HCT116 (cell line): ENCODE measurements at regions not wholly inside any gene's neighbourhood (a gene's known extent, or its start where the extent isn't known, plus 50 kb on each side); places are given as distances from the start of the nearest gene placed in this dataset.
"Not testable (repeated sequence)": the region's sequence is repeated elsewhere in the genome, so short reads cannot be mapped to it uniquely, and the experiment has no call there.

ENCODE experiments used
- ATAC-seq: fragments of 200-7000 bp; cut with Tn5 transposase; 2 replicates; pipeline ENCODE4 v1.9.1; 2020; ENCODE audit warnings: mild to moderate bottlenecking, moderate library complexity
- BruUV-seq: library from RNA; stranded (reverse); fragments of 400-500 nt; replicated peaks from 2 replicates; lab custom pipeline; 2021; lab: Mats Ljungman, UMichigan
- CTCF ChIA-PET: fragments of 300-600 bp; sonication (Branson Sonifier 250); formaldehyde crosslinking; loops from one replicate; lab custom pipeline; 2021; ENCODE audit warnings: antibody characterized with exemption; lab: Charles Lee
- POLR2A ChIA-PET: fragments of 300-600, 350-600 bp; sonication (Branson Sonifier 250); formaldehyde crosslinking; loops from one replicate; lab custom pipeline; 2021; ENCODE audit warnings: antibody characterized with exemption; lab: Charles Lee
- RAD21 ChIA-PET, 2 experiments: fragments of 300-600 bp; sonication (Branson Sonifier 250); formaldehyde crosslinking; loops; one replicate each; lab custom pipeline; 2023; ENCODE audit warnings: low total read pairs in 2 of 2; ENCODE audit not compliant: uncharacterized antibody in 2 of 2, unreplicated experiment in 2 of 2, low non-redundant PET in 1 of 2; lab: Charles Lee
- DNase-seq: peaks from one replicate; pipeline ENCODE4 v3.0.0-alpha.2; 2010; ENCODE audit warnings: low read depth, low spot score
- H2AFZ ChIP-seq: fragments of 200-600 bp; shearing (Covaris generic), sonication (generic); 2 replicates; pipeline ENCODE4 v1.6.1; 2017; ENCODE audit warnings: low read depth, mixed run types, mixed read lengths, antibody characterized with exemption, low read length; ENCODE audit not compliant: poor library complexity, severe bottlenecking
- H3K27ac ChIP-seq: 2 replicates; pipeline ENCODE4 v1.5.1; 2012; ENCODE audit warnings: low read depth, low read length
- H3K27me3 ChIP-seq: fragments of 200-600 bp; sonication (generic); 2 replicates; pipeline ENCODE4 v1.6.1; 2016; ENCODE audit warnings: mixed run types, low read length, mixed read lengths; ENCODE audit not compliant: insufficient read depth
- H3K36me3 ChIP-seq, 2 experiments: fragments of 200-500 bp in 1 of 2; fragments of 200-600 bp in 1 of 2; sonication (Bioruptor generic) in 1 of 2; sonication (generic) in 1 of 2; 2 replicates each; pipeline versions ENCODE4 v1.5.1 to v1.6.1; 2014 to 2016; ENCODE audit warnings: low read length in 2 of 2, inconsistent platforms in 1 of 2, mixed read lengths in 1 of 2, mixed run types in 1 of 2; ENCODE audit not compliant: insufficient read depth in 2 of 2, control insufficient read depth in 1 of 2
- H3K4me1 ChIP-seq, 2 experiments: fragments of 200-600 bp in 1 of 2; sonication (generic) in 1 of 2; 2 replicates each; pipeline versions ENCODE4 v1.5.1 to v1.6.1; 2012 to 2017; ENCODE audit warnings: low read length in 2 of 2, inconsistent platforms in 1 of 2, mild to moderate bottlenecking in 1 of 2, mixed read lengths in 1 of 2, mixed run types in 1 of 2, moderate library complexity in 1 of 2; ENCODE audit not compliant: insufficient read depth in 2 of 2, control insufficient read depth in 1 of 2
- H3K4me2 ChIP-seq: fragments of 200-600 bp; sonication (generic); 2 replicates; pipeline ENCODE4 v1.6.1; 2017; ENCODE audit warnings: mixed run types, low read length, mixed read lengths
- H3K4me3 ChIP-seq, 2 experiments: fragments of 200-600 bp in 1 of 2; sonication (generic) in 1 of 2; replicated peaks in 1 of 2; 2 replicates each; pipeline ENCODE4 v1.5.1; 2011 to 2016; ENCODE audit warnings: low read length in 2 of 2, control low read depth in 1 of 2, low read depth in 1 of 2, mild to moderate bottlenecking in 1 of 2, mixed read lengths in 1 of 2, mixed run types in 1 of 2
- H3K79me2 ChIP-seq: fragments of 200-600 bp; sonication (generic); 2 replicates; pipeline ENCODE4 v1.6.1; 2017; ENCODE audit warnings: mild to moderate bottlenecking, mixed run types, low read length, moderate library complexity, mixed read lengths; ENCODE audit not compliant: insufficient read depth
- H3K9ac ChIP-seq: fragments of 200-600 bp; sonication (generic); 2 replicates; pipeline ENCODE4 v1.6.1; 2016; ENCODE audit warnings: low read length, mixed read lengths
- H3K9me2 ChIP-seq: fragments of 200-600 bp; sonication (generic), shearing (Covaris generic); 2 replicates; pipeline ENCODE4 v1.6.1; 2017; ENCODE audit warnings: mixed run types, mild to moderate bottlenecking, moderate library complexity; ENCODE audit not compliant: insufficient read depth
- H3K9me3 ChIP-seq, 2 experiments: fragments of 200-500 bp in 1 of 2; fragments of 200-600 bp in 1 of 2; sonication (Bioruptor generic) in 1 of 2; sonication (generic) in 1 of 2; 2 replicates each; pipeline ENCODE4 v1.6.1; 2014 to 2017; ENCODE audit warnings: low read length in 2 of 2, mixed read lengths in 2 of 2, inconsistent platforms in 1 of 2, low read depth in 1 of 2, mild to moderate bottlenecking in 1 of 2, mixed run types in 1 of 2, moderate library complexity in 1 of 2; ENCODE audit not compliant: control insufficient read depth in 1 of 2, insufficient read depth in 1 of 2
- H4K20me1 ChIP-seq: fragments of 200-600 bp; sonication (generic), shearing (Covaris generic); 2 replicates; pipeline ENCODE4 v1.6.1; 2017; ENCODE audit warnings: mixed run types, mild to moderate bottlenecking, moderate library complexity; ENCODE audit not compliant: insufficient read depth
- intact Hi-C: fragments of 100-400 bp; cut with micrococcal nuclease; formaldehyde crosslinking; loops from 2 replicates; pipeline ENCODE4 v1.10.0; 2022

DNA sequence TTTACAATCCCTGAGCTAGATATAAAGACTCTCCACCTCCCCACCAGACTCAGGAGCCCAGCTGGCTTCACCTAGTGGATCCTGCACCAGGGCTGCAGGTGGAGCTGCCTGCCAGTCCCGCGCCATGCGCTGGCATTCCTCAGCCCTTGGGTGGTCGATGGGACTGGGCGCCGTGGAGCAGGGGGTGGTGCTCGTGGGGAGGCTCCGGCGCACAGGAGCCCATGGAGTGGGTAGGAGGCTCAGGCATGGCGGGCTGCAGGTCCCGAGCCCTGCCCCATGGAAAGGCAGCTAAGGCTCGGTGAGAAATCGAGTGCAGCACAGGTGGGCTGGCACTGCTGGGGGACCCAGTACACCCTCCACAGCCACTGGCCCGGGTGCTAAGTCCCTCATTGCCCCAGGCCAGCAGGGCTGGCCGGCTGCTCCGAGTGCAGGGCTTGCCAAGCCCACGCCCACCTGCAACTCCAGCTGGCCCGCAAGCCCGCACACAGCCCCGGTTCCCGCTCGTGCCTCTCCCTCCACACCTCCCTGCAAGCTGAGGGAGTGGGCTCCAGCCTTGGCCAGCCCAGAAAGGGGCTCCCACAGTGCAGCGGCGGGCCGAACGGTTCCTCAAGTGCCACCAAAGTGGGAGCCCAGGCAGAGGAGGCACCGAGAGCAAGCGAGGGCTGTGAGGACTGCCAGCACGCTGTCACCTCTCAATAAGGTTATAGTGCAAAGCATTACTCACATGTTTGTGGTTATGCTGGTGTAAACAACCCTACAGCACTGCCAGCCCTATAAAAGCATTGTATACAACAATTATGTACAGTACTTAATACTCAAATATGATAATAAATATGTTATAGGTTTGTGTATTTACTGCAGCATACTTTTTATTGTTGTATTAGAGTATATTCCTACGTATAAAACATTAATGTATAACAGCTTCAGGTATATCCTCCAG is 757.3 kb downstream of the SLC6A15 start:
- POLR2A ChIA-PET, BruUV-seq, H3K9me2 ChIP-seq, H3K4me1 ChIP-seq, intact Hi-C loops, H4K20me1 ChIP-seq, ATAC-seq, H3K27me3 ChIP-seq, DNase-seq, H2AFZ ChIP-seq, CTCF ChIA-PET, H3K36me3 ChIP-seq, H3K9ac ChIP-seq, RAD21 ChIA-PET, H3K4me2 ChIP-seq, H3K27ac ChIP-seq, H3K79me2 ChIP-seq, H3K9me3 ChIP-seq, H3K4me3 ChIP-seq: not testable (repeated sequence)

DNA sequence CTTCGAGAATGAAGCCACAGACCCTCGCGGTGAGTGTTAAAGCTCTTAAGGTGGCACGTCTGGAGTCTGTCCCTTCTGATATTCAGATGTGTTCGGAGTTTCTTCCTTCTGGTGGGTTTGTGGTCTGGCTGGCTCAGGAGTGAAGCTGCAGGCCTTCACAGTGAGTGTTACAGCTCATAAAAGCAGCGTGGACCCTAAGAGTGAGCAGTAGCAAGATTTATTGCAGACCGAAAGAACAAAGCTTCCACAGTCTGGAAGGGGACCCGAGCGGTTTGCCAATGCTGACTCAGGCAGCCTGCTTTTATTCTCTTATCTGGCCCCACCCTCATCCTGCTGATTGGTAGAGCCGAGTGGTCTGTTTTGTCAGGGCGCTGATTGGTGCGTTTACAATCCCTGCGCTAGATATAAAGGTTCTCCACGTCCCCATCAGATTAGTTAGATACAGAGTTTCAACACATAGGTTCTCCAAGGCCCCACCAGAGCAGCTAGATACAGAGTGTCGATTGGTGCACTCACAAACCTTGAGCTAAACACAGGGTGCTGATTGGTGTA is 758.1 kb downstream of the SLC6A15 start:
- CTCF ChIA-PET, BruUV-seq, intact Hi-C loops: not testable (repeated sequence)

More for the DNA sequence above, 758.1 kb downstream of the SLC6A15 start:
- ATAC-seq, H3K27ac ChIP-seq, H3K27me3 ChIP-seq, DNase-seq, H3K4me3 ChIP-seq, H4K20me1 ChIP-seq, H2AFZ ChIP-seq, H3K79me2 ChIP-seq, H3K36me3 ChIP-seq, POLR2A ChIA-PET, H3K4me1 ChIP-seq, H3K9ac ChIP-seq, H3K9me3 ChIP-seq, RAD21 ChIA-PET, H3K9me2 ChIP-seq, H3K4me2 ChIP-seq: not testable (repeated sequence)
